ENCODE measurements at regions not wholly inside any gene's neighbourhood (a gene's known extent, or its start where the extent isn't known, plus 50 kb on each side); places are given as distances from the start of the nearest gene placed in this dataset.

GRCh38 chr10:53574024-53574423, 801.4 kb upstream of the MBL2 start:
- H3K27me3 ChIP-seq (ENCODE audit: control insufficient read depth, extremely low read depth, insufficient read depth, low read length), result no peaks in the 10 kb centered on the region
- H2AFZ ChIP-seq (ENCODE audit: control insufficient read depth, low read length), result no peak overlapping the region
- H3K9me1 ChIP-seq (ENCODE audit: control insufficient read depth, extremely low read depth, insufficient read depth, low read length), result no peaks in the 10 kb centered on the region
- H3K4me2 ChIP-seq (ENCODE audit: control insufficient read depth, extremely low read depth, insufficient read depth, low read depth, low read length), result no peak overlapping the region
- FAIRE-seq (no peak), DNase-seq (ENCODE audit: low read depth, low spot score) (no peak)
- no peak overlapping the region for H3K4me3 ChIP-seq (ENCODE audit: control insufficient read depth in 2 of 3, extremely low read depth in 1 of 3, insufficient read depth in 2 of 3, low read depth in 1 of 3, low read length in 3 of 3)
- dilution Hi-C loops (cut with MboI; ENCODE audit: extremely low pct_ligation_motif_present, low sequenced_read_pairs), result no loop called here
- no peaks in the 10 kb centered on the region for H3K36me3 ChIP-seq (ENCODE audit: control insufficient read depth in 2 of 2, extremely low read depth in 1 of 2, insufficient read depth in 2 of 2, low read length in 2 of 2)
- H3K9ac ChIP-seq (ENCODE audit: control insufficient read depth, extremely low read depth, insufficient read depth, low read length), result no peak overlapping the region
- H4K20me1 ChIP-seq (ENCODE audit: control insufficient read depth, extremely low read depth, insufficient read depth, low read length), result no peaks in the 10 kb centered on the region
- H3K79me2 ChIP-seq (ENCODE audit: control insufficient read depth, insufficient read depth, low read length), result no peaks in the 10 kb centered on the region
- H3K4me1 ChIP-seq (ENCODE audit: control insufficient read depth, extremely low read depth, insufficient read depth, low read length), result no peaks in the 10 kb centered on the region
- TF ChIP-seq EZH2 (IDR thresholded peaks at IDR 0.05; ENCODE audit: low read length), result no peak
- no peak for TF ChIP-seq CTCF (optimal IDR thresholded peaks at IDR 0.05 in 1 of 3, IDR thresholded peaks at IDR 0.05 in 1 of 3, conservative IDR thresholded peaks at IDR 0.05 in 1 of 3; ENCODE audit: extremely low read depth in 1 of 3, insufficient read depth in 2 of 3, low read length in 3 of 3)
- H3K9me3 ChIP-seq (ENCODE audit: control insufficient read depth, low read depth, low read length), result no peaks in the 10 kb centered on the region
- no peak overlapping the region for H3K27ac ChIP-seq (ENCODE audit: control insufficient read depth, insufficient read depth, low read length)

GRCh38 chr10:53573498-53573897, 800.9 kb upstream of the MBL2 start:
- dilution Hi-C loops (cut with MboI; ENCODE audit: extremely low pct_ligation_motif_present, low sequenced_read_pairs), result no loop called here
- Histone ChIP-seq H3K9me1 (ENCODE audit: control insufficient read depth, extremely low read depth, insufficient read depth, low read length) (no peaks in the 10 kb centered on the region), H3K4me2 (ENCODE audit: control insufficient read depth, extremely low read depth, insufficient read depth, low read depth, low read length) (no peak overlapping the region), H3K4me3 (ENCODE audit: control insufficient read depth in 2 of 3, extremely low read depth in 1 of 3, insufficient read depth in 2 of 3, low read depth in 1 of 3, low read length in 3 of 3) (no peak overlapping the region), H3K27ac (ENCODE audit: control insufficient read depth, insufficient read depth, low read length) (no peak overlapping the region), H3K9ac (ENCODE audit: control insufficient read depth, extremely low read depth, insufficient read depth, low read length) (no peak overlapping the region), H3K27me3 (ENCODE audit: control insufficient read depth, extremely low read depth, insufficient read depth, low read length) (no peaks in the 10 kb centered on the region), H3K4me1 (ENCODE audit: control insufficient read depth, extremely low read depth, insufficient read depth, low read length) (no peaks in the 10 kb centered on the region), H3K79me2 (ENCODE audit: control insufficient read depth, insufficient read depth, low read length) (no peaks in the 10 kb centered on the region), H3K9me3 (ENCODE audit: control insufficient read depth, low read depth, low read length) (no peaks in the 10 kb centered on the region), H2AFZ (ENCODE audit: control insufficient read depth, low read length) (no peak overlapping the region), H3K36me3 (ENCODE audit: control insufficient read depth in 2 of 2, extremely low read depth in 1 of 2, insufficient read depth in 2 of 2, low read length in 2 of 2) (no peaks in the 10 kb centered on the region), H4K20me1 (ENCODE audit: control insufficient read depth, extremely low read depth, insufficient read depth, low read length) (no peaks in the 10 kb centered on the region)
- FAIRE-seq (no peak), DNase-seq (ENCODE audit: low read depth, low spot score) (no peak)
- no peak for TF ChIP-seq CTCF (optimal IDR thresholded peaks at IDR 0.05 in 1 of 3, IDR thresholded peaks at IDR 0.05 in 1 of 3, conservative IDR thresholded peaks at IDR 0.05 in 1 of 3; ENCODE audit: extremely low read depth in 1 of 3, insufficient read depth in 2 of 3, low read length in 3 of 3)
- TF ChIP-seq EZH2 (IDR thresholded peaks at IDR 0.05; ENCODE audit: low read length), result no peak
